CD14-positive monocyte (primary cell): ENCODE measurements at regions not wholly inside any gene's neighbourhood (a gene's known extent, or its start where the extent isn't known, plus 50 kb on each side); places are given as distances from the start of the nearest gene placed in this dataset.

Experiments
- DNase-seq, 3 donors: peaks; one replicate each; pipeline ENCODE4 v3.0.0-alpha.2; 2011 to 2022
- H2AFZ ChIP-seq: 2 replicates; pipeline ENCODE4 v1.6.0; 2012; ENCODE audit warnings: mild to moderate bottlenecking, low read depth, low read length, inconsistent platforms; ENCODE audit not compliant: insufficient read depth, poor library complexity, severe bottlenecking
- H3K27ac ChIP-seq, 2 donors: 1 replicate in 1 of 2; 2 replicates in 1 of 2; pipeline ENCODE4 v1.5.1; 2012 to 2013; ENCODE audit warnings: low read length in 2 of 2, control low read depth in 1 of 2, inconsistent platforms in 1 of 2, low read depth in 1 of 2, mild to moderate bottlenecking in 1 of 2
- H3K27me3 ChIP-seq, 2 donors: one replicate each; pipeline versions ENCODE4 v1.6.0 to v1.6.1; 2011 to 2013; ENCODE audit warnings: low read length in 2 of 2; ENCODE audit not compliant: control insufficient read depth in 2 of 2, insufficient read depth in 2 of 2
- H3K36me3 ChIP-seq, 2 donors: replicated peaks in 1 of 2; 1 replicate in 1 of 2; 2 replicates in 1 of 2; pipeline versions ENCODE4 v1.5.1 to v1.6.1; 2012 to 2013; ENCODE audit warnings: low read length in 2 of 2, control low read depth in 1 of 2, inconsistent platforms in 1 of 2, mild to moderate bottlenecking in 1 of 2; ENCODE audit not compliant: insufficient read depth in 2 of 2, control insufficient read depth in 1 of 2
- H3K4me1 ChIP-seq, 2 donors: 1 replicate in 1 of 2; 2 replicates in 1 of 2; pipeline versions ENCODE4 v1.5.1 to v1.6.1; 2012 to 2013; ENCODE audit warnings: low read length in 2 of 2, control low read depth in 1 of 2, inconsistent platforms in 1 of 2, mild to moderate bottlenecking in 1 of 2, moderate library complexity in 1 of 2; ENCODE audit not compliant: insufficient read depth in 2 of 2, control insufficient read depth in 1 of 2
- H3K4me2 ChIP-seq: replicated peaks from 2 replicates; pipeline ENCODE3; 2012; ENCODE audit warnings: low read length, moderate library complexity, mild to moderate bottlenecking; ENCODE audit not compliant: poor library complexity, severe bottlenecking; ENCODE audit errors: extremely low read depth
- H3K4me3 ChIP-seq, 3 experiments: fragments of 200-600 bp in 1 of 3; sonication (generic) in 1 of 3; replicated peaks in 1 of 3; 1 replicate in 2 of 3; 2 replicates in 1 of 3; pipeline ENCODE4 v1.5.1; 2011 to 2013; ENCODE audit warnings: low read length in 3 of 3, mild to moderate bottlenecking in 3 of 3, control low read depth in 2 of 3, low read depth in 2 of 3, inconsistent platforms in 1 of 3, moderate library complexity in 1 of 3
- H3K79me2 ChIP-seq: 2 replicates; pipeline ENCODE4 v1.6.0; 2012; ENCODE audit warnings: mild to moderate bottlenecking, control low read depth, inconsistent platforms, low read length, moderate library complexity; ENCODE audit not compliant: insufficient read depth
- H3K9ac ChIP-seq: 2 replicates; pipeline ENCODE4 v1.6.0; 2017; ENCODE audit warnings: low read length, mild to moderate bottlenecking; ENCODE audit not compliant: insufficient read depth, poor library complexity, severe bottlenecking
- H3K9me3 ChIP-seq, 2 donors: replicated peaks in 1 of 2; 1 replicate in 1 of 2; 2 replicates in 1 of 2; pipeline versions ENCODE4 v1.5.1 to v1.6.1; 2012 to 2013; ENCODE audit warnings: low read length in 2 of 2, control low read depth in 1 of 2; ENCODE audit not compliant: control insufficient read depth in 1 of 2, insufficient read depth in 1 of 2
- H4K20me1 ChIP-seq: 2 replicates; pipeline ENCODE4 v1.6.0; 2012; ENCODE audit warnings: mild to moderate bottlenecking, low read length, control low read depth, moderate library complexity; ENCODE audit not compliant: insufficient read depth
- H3K27ac Mint-ChIP-seq, 7 donors: one replicate each; pipeline ENCODE4 v1.8.0; 2020; ENCODE audit warnings: mild to moderate bottlenecking in 7 of 7, mixed read lengths in 7 of 7, moderate library complexity in 6 of 7, inconsistent platforms in 2 of 7
- H3K27me3 Mint-ChIP-seq, 3 donors: one replicate each; pipeline ENCODE4 v1.8.0; 2021 to 2022; ENCODE audit warnings: low read depth in 3 of 3, mild to moderate bottlenecking in 3 of 3, mixed read lengths in 3 of 3, moderate library complexity in 3 of 3, inconsistent platforms in 1 of 3
- H3K36me3 Mint-ChIP-seq, 2 donors: one replicate each; pipeline ENCODE4 v1.8.0; 2020; ENCODE audit warnings: mixed read lengths in 2 of 2, inconsistent platforms in 1 of 2, mild to moderate bottlenecking in 1 of 2
- H3K4me1 Mint-ChIP-seq: one replicate; pipeline ENCODE4 v1.8.0; 2020; ENCODE audit warnings: mild to moderate bottlenecking, mixed read lengths
- H3K4me3 Mint-ChIP-seq, 2 donors: one replicate each; pipeline ENCODE4 v1.8.0; 2020; ENCODE audit warnings: mild to moderate bottlenecking in 2 of 2, mixed read lengths in 2 of 2, moderate library complexity in 1 of 2
- H3K9me3 Mint-ChIP-seq, 7 donors: one replicate each; pipeline ENCODE4 v1.8.0; 2020 to 2022; ENCODE audit warnings: mixed read lengths in 7 of 7, mild to moderate bottlenecking in 6 of 7, moderate library complexity in 6 of 7, inconsistent platforms in 2 of 7
- WGBS: methylation state at CpG from one replicate; pipeline ENCODE4 v1.1.5; 2013; ENCODE audit warnings: missing lambda C conversion rate; ENCODE audit not compliant: insufficient coverage; 5-methylcytosine and 5-hydroxymethylcytosine counted together
- intact Hi-C, 2 donors: fragments of 100-400 bp; cut with micrococcal nuclease; formaldehyde crosslinking; loops; one replicate each; pipeline versions ENCODE4 v1.15.0 to v1.15.1; 2023
- TF ChIP-seq, protein P1 (sequence below): fragments of 200-600 bp; IDR thresholded peaks from one replicate; pipeline ENCODE4 v1.8.0; 2022; ENCODE audit warnings: antibody characterized with exemption, mild to moderate bottlenecking

DNA sequence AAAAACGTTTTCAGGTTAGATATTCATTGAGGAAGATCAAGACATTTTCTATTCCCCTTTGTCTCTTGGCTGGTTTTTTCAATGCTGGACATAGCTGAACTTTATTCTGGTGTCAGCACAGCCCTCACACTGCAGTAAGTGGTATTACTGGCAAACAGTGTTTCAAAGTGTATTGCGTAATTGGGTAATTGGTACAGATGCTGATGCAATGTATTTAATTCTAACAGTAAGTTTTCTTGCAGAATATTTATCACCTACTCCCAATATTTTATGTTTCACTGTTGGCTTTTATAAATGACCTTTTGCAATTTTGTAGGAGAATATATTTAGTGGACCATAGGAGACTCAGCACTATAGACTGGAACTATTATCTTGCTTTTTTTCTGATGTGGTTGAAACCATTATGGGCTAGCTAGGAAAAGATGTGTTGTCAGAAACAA lies 287.6 kb upstream of the SOX4 start:
- intact Hi-C loops = no loop called here
- Histone ChIP-seq H3K4me3 (no peak overlapping the region), H3K9me3 (peaks cover 0 to 6% of the 10 kb centered on the region in 2 donors), H3K9ac (no peak overlapping the region), H2AFZ (no peak overlapping the region), H4K20me1 (no peaks in the 10 kb centered on the region), H3K4me2 (no peak overlapping the region), H3K27ac (no peak overlapping the region), H3K79me2 (no peaks in the 10 kb centered on the region), H3K4me1 (no peaks in the 10 kb centered on the region), H3K27me3 (no peaks in the 10 kb centered on the region), H3K36me3 (no peaks in the 10 kb centered on the region)
- DNase-seq = no peak
- Mint-ChIP-seq H3K4me3 (no peak overlapping the region), H3K4me1 (peaks cover 4% of the 10 kb centered on the region), H3K27ac (no peak overlapping the region), H3K36me3 (no peaks in the 10 kb centered on the region), H3K9me3 (peaks cover 5 to 9% (median 8%) of the 10 kb centered on the region in 7 donors), H3K27me3 (peaks cover 0 to 1% (median 0%) of the 10 kb centered on the region in 3 donors)
- TF ChIP-seq, protein P1, sequence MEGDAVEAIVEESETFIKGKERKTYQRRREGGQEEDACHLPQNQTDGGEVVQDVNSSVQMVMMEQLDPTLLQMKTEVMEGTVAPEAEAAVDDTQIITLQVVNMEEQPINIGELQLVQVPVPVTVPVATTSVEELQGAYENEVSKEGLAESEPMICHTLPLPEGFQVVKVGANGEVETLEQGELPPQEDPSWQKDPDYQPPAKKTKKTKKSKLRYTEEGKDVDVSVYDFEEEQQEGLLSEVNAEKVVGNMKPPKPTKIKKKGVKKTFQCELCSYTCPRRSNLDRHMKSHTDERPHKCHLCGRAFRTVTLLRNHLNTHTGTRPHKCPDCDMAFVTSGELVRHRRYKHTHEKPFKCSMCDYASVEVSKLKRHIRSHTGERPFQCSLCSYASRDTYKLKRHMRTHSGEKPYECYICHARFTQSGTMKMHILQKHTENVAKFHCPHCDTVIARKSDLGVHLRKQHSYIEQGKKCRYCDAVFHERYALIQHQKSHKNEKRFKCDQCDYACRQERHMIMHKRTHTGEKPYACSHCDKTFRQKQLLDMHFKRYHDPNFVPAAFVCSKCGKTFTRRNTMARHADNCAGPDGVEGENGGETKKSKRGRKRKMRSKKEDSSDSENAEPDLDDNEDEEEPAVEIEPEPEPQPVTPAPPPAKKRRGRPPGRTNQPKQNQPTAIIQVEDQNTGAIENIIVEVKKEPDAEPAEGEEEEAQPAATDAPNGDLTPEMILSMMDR = no peak
- WGBS = no CpG with 5 or more reads among the region's 2 CpGs

DNA sequence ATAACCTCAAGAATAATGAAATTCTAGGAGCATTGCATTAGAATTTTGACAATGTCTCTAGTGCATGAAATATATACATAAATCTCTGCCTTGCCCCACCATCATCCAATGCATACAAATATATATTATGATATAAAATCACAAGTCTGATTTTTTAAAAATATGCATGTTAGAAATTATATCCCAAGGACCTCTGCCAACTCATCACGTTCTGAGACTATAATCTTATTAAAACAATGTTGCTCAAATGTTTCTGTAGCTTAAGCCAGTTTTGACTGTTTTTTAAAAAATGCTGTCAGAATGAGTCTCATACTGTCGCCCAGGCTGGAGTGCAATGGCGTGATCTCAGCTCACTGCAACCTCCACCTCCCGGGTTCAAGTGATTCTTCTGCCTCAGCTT lies 287.0 kb upstream of the SOX4 start:
- no peak for DNase-seq
- no peak overlapping the region for H3K4me2 ChIP-seq
- H4K20me1 ChIP-seq = no peaks in the 10 kb centered on the region
- intact Hi-C loops = no loop called here
- H3K36me3 ChIP-seq = no peaks in the 10 kb centered on the region
- H3K4me3 Mint-ChIP-seq = no peak overlapping the region
- no peaks in the 10 kb centered on the region for H3K27me3 ChIP-seq
- H3K36me3 Mint-ChIP-seq = no peaks in the 10 kb centered on the region
- H3K79me2 ChIP-seq = no peaks in the 10 kb centered on the region
- no peaks in the 10 kb centered on the region for H3K9me3 ChIP-seq
- H2AFZ ChIP-seq = no peak overlapping the region
- H3K4me3 ChIP-seq = no peak overlapping the region
- H3K27ac Mint-ChIP-seq = no peak overlapping the region
- TF ChIP-seq, protein P1 = no peak
- peaks cover 0 to 1% (median 0%) of the 10 kb centered on the region in 3 donors for H3K27me3 Mint-ChIP-seq
- 100% methylated on average over 3 of the region's 4 CpGs for WGBS
- H3K4me1 ChIP-seq = no peaks in the 10 kb centered on the region
- H3K4me1 Mint-ChIP-seq = peaks cover 4% of the 10 kb centered on the region
- H3K9ac ChIP-seq = no peak overlapping the region
- H3K9me3 Mint-ChIP-seq = peaks cover 0 to 5% (median 2%) of the 10 kb centered on the region in 7 donors
- H3K27ac ChIP-seq = no peak overlapping the region
